Activated T-cell treated with anti-CD3 and anti-CD28 coated beads for 4 hours (primary cell): ENCODE measurements at regions not wholly inside any gene's neighbourhood (a gene's known extent, or its start where the extent isn't known, plus 50 kb on each side); places are given as distances from the start of the nearest gene placed in this dataset.
"Not testable (repeated sequence)": the region's sequence is repeated elsewhere in the genome, so short reads cannot be mapped to it uniquely, and the experiment has no call there.

ENCODE experiments used
- DNase-seq: peaks from one replicate; pipeline ENCODE4 v3.0.0-alpha.2; 2020

DNA sequence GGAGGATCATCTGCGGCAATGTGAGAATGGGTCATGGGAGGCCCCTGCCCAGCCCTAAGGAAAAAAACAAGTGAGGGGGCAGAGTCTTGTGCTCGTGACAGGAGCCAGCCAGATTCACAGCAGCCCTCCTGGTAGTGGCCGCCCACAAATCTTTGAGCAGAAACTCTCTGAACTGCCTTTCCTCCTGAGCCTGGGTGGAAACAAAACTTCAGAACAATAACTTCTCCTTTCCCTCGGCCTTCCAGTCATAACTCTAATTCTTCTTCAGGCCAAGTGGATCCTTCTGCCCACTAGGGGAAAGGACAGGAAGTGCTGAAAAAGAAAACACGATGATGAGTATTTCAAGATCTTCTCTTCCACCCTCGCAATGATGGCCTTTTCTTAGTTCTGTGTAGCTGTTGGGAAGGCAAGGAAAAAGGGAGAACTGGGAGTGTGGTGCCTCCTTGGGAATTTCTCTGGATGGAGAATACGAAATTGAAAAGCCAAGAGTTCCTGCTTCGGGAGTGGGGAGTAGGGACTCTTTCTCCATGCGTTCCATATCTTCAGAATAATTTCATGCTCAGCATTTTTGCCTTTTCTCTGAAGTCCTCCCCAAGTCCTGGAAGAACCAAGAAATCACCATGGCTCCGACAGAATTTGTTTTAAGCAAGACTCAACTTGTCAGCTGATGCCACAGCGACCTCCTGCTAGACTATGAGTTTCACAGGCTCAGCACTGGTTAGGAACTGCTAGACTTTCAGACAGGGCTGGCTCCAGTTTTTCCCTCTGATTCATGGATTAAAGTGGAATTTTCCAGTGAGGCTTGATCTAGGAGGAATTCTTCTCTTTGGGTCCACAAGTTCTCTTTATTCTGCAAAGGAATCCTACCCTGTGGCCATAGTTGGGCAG lies 188.9 kb downstream of the CAND1 start:
- DNase-seq: no peak

DNA sequence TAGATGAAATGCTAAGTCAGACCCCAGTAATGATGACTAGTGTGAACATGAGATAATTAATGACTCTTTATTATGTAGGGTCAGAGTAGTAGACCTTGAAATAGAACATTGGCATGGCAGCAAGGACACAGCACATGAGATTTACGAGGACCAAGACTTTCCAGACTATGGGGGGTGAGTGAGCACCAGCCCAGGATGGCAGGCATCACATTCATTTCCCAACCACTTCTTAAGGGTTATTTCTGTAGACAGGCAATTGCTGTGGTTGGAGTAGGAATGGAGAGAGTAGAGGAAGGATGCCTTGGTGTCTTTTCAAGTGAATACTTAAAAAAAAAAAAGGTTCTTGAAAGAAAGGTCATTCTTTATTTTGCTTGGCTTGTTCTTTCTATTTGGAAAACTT lies 189.4 kb upstream of the DYRK2 start:
- DNase-seq: no peak

DNA sequence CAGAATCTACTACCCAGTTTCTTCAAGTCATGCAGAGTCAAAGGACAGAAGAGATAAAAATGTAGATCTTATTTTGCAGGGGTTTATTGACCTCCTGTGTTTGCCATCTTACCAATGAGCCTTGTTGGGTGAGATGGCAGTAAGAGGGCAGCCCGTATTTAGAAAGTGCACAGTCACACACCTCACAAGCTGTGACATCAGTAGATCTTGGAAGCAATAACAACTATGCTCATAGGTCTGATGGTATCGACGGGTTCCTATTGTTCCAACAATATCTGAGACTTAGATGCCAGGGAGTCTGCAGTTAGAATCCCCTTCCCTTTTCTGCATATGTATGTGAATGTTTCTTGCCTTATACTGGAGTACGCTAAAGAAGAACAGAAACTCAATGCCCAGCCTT lies 189.0 kb upstream of the DYRK2 start:
- DNase-seq: no peak

DNA sequence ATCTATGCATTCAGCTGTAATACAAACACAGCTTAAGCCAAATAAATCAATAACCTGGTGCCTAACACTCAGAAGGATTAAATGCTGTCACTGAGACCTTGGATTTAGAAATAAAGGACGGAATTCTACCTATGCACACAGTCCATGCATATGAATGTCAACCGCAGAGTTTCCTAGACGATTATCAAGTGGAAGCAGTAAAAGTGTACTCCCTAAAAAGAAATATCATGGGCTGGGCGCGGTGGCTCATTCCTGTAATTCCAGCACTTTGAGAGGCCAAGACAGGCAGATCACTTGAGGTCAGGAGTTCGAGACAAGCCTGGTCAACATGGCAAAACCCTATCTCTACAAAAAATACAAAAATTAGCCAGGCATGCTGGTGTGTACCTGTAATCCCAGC lies 188.2 kb upstream of the DYRK2 start:
- no peak for DNase-seq

GRCh38 chr12:67468549-67469245 lies 179.8 kb upstream of the DYRK2 start:
- no peak for DNase-seq

DNA sequence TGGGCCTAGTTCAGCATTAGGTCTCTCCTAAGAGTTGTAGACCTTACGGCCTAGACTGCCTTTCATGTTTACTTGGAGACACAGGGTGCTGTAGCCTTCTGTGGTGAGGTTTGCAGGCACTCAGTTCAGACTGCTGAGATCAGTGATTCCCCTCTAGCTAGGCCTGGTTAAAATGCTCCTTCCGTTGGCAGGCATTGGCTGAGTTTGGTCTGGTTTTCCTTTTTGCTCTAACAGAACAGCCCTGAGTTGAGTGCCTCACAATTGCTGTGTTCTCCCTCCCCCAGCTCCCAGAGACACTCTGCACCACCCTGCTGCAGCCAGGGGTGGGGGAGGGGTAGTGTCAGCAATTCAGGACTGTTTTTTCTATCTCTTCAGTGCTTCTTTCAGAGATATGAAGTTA lies 178.9 kb upstream of the DYRK2 start:
- no peak for DNase-seq

GRCh38 chr12:67471810-67472209 lies 176.7 kb upstream of the DYRK2 start:
- DNase-seq: no peak

DNA sequence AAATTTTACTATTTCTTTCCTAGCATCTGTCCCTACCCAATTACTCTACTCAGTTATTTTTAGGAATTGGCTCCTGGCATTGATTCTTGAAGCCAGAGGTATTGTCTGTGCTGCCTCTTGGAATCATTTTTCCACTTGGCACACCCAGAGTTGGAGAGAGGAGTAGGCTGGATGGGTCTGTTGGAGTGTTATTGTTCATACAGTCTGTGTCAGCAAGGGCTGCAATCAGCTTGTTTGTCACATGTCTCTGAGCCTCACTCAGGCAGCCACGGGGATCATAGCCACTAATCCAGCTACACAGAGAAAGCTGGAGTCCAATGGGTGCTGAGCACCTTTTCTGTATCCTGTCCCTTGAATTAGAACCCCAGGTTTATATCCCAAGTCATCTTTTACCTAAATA lies 176.0 kb upstream of the DYRK2 start:
- DNase-seq: no peak

GRCh38 chr12:67474934-67475620 lies 173.5 kb upstream of the DYRK2 start:
- no peak for DNase-seq

DNA sequence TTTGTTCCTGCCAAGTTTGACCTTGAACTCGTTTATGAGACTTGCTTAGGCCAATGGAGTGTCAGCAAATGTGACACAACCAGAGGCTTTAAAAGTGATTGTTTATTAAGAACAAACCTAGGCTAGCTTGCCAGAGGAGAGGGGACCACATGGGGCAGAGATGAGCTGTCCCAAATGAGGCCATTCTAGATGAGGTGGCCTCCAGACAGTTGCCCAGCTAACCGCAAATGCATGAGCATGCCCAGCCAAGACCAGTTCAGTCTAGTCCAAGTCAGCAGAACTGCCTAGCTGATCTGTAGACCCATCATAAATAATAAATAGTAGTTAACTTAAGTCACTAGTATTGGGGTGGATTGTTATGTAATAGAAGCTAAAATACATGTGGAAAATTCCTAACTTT lies 172.8 kb upstream of the DYRK2 start:
- no peak for DNase-seq

DNA sequence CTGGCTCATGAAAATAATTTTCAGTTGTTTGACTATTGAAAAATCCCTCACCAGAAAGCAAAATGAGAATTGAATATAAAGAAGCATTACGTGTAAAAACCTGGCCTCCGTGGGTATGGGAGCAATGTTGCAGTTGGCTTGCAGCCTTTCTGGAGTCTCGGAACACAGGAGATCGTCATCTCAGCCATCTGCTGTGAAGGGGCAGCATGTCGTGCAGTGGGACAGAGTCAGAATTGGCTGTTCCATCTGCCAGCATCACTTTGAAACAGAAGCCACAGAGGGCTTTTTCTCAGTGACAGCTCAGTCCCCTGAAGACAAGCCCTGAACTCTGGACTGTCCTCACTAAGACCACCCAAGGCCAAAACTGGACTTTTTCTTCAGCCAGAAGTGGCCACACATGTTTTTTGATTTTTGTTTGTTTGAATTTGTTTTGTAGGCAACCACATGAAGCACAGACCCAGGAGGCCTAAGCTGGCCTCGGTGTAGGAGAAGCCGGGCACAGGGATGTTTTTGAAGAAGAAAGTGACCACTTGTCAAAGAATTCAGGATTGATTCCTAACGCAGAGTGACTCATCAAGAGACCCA lies 170.8 kb upstream of the DYRK2 start:
- DNase-seq: no peak

DNA sequence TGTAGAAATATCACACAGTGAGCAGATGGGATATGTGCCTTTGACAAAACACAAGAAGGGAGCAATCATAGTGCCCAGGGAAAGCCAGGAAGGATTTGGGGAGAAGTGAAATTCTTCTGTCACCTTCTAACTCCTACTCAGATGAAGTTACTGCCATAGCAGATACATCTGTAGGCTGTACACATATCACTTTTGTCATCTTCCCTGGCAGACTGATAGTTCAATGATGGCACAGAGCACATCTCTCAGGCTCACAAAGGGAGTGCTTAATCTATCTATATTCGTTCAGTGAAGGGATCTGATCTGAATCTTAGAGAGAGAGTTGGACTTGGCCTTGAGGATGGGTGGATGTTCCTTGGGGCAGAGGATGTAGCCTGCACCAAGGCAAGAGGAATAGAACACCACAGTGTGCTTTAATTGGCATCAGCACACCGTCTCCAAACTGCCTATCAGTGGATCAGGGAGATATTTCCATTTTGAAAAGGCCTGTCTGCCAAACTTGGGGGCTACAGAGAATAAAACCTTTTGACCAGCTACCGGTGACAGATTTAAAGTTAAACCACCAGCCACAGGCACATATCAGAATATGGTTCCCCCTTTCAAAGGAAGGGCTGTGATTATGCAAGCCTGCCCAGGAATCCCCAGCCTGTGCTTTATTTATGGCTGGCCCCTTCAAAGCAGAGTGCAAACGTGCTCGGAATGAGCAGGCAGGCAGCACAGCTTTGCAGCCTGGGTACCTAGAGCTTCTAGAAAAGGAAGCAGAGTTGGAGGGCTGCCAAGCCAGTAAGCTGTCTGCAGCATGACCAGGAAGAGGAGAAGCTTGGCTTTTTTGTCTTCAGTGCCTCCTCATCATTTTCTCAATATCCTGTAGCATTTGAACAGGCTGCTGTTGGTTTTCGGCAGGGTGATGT lies 165.5 kb upstream of the DYRK2 start:
- peak; percentile 29 for DNase-seq

DNA sequence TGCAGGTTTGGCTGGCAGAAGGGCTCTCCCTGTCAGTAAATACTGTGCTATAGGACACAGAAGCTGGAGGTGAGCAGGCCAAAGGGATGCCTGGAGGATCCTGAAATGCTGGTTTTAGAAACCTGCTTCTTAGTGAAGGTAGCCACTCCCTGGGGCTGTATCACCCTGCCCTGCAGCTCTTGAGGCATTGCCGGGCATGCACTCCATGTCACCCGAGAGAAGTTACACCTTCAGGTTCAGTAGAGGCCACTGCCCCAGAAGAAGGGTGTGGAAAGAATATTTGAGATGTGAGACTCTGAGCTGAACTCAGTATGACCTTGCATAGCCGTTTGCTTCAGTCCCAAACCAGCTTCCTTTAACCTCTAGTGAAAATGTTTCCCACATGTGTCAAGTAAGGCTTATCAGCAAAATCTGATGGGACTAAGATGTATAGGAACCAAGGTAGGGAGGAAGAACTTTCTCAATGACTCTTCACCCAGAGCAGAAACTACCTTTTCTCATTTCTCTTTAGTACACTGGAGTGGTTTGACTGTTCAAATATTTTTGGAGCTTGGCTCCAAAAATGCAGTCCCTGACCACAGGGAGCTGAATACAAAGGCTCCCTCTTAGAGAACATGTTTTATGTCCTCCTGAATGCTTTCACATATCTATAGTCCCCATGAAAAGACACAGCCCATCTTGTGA lies 164.5 kb upstream of the DYRK2 start:
- no peak for DNase-seq

- no peak for DNase-seq
Measured at GRCh38 chr12:67484791-67485480, 163.6 kb upstream of the DYRK2 start.

GRCh38 chr12:67486671-67487070 lies 161.9 kb upstream of the DYRK2 start:
- DNase-seq: no peak

GRCh38 chr12:67488349-67488748 lies 160.2 kb upstream of the DYRK2 start:
- not testable (repeated sequence) for DNase-seq

DNA sequence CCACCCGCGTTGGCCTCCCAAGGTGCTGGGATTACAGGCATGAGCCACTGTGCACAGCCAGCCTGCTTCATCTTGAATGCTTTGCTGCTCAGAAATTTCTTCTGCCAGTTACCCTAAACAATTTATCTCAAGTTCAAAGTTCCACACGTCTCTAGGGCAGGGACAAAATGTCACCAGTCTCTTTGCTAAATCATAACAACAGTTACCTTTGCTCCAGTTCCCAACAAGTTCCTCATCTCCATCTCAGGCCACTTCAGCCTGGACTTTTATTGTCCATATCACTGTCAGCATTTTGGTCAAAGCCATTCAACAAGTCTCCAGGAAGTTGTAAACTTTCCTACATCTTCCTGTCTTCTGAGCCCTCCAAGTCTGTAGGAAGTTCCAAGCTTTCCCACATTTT lies 159.5 kb upstream of the DYRK2 start:
- DNase-seq: no peak

- DNase-seq: no peak
Measured at GRCh38 chr12:67496581-67496980, 152.0 kb upstream of the DYRK2 start.

- no peak for DNase-seq
Measured at GRCh38 chr12:67498991-67499390, 149.6 kb upstream of the DYRK2 start.

DNA sequence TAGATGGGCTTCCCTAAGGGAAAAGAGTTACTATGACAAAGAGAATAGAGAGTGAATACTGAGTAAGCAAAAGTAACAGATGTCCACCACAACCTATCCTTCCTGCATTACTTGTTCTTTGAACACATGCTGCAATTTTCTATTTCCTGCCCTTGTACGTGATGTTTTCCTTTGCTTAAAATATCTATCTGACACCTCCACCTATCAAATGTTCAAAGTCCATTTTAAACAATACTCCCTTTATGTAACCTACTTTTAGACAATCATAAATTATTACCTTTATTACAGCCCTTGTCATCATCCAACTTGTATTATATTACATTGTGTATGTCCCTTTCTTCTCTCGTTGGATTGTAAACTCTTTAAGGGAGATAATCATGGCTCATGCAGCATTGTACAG lies 147.2 kb upstream of the DYRK2 start:
- DNase-seq: no peak

- DNase-seq: no peak
Measured at GRCh38 chr12:67504026-67504425, 144.5 kb upstream of the DYRK2 start.
